T-helper 1 cell (primary cell): ENCODE measurements at regions not wholly inside any gene's neighbourhood (a gene's known extent, or its start where the extent isn't known, plus 50 kb on each side); places are given as distances from the start of the nearest gene placed in this dataset.
A peak's percentile ranks its signal among the peaks of the same experiment; 100 is the strongest.

Experiments
- DNase-seq, 5 donors: peaks; one replicate each; pipeline ENCODE4 v3.0.0-alpha.2; 2012 to 2020

GRCh38 chr21:14718951-14719350, 172.8 kb upstream of the SAMSN1 start:
- no peak for DNase-seq

DNA sequence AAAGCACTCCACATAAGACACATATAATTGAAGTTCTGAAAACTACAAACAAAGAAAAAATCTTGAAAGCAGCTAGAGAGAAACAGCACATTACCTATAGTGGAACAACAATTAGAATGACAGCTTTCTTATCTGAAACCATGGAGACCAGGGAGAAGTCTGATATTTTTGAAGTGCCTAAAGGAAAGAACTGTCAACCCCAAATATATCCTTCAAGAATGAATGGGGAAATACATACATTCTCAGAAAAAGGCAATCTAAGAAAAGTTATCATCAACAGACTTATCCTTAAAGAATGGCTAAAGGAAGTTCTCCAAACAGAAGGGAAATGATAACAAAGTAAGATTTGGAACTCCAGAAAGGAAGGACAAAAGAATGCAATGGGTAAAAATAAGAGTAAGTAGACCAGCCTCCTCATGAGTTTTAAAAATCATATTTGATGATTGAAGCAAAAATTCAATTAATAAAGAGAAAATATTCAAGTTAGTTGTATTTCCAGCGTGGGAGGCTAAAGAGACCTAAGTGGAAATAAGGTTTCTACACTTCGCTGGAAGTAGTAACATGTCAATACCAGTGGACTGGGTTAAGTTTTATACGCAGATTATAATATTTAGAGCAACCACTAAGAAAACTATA, 170.8 kb upstream of the SAMSN1 start:
- no peak for DNase-seq

DNA sequence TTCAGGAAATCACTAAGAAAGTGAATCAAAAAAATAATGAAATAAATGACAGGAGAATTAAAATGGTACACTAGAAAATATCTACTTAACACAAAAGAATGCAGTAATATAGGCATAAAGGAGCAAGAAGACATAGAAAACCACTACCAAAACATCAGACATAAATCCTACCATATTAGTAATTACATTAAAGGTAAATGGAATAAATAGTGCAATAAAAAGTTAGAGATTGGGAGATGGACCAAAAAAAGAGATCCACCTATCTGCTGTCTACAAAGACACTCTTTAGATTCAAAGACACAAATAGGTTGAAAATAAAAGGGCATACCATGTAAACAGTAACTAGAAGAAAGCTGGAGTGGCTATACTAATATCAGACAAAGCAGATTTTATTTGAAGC, 167.0 kb upstream of the SAMSN1 start:
- DNase-seq: no peak

DNA sequence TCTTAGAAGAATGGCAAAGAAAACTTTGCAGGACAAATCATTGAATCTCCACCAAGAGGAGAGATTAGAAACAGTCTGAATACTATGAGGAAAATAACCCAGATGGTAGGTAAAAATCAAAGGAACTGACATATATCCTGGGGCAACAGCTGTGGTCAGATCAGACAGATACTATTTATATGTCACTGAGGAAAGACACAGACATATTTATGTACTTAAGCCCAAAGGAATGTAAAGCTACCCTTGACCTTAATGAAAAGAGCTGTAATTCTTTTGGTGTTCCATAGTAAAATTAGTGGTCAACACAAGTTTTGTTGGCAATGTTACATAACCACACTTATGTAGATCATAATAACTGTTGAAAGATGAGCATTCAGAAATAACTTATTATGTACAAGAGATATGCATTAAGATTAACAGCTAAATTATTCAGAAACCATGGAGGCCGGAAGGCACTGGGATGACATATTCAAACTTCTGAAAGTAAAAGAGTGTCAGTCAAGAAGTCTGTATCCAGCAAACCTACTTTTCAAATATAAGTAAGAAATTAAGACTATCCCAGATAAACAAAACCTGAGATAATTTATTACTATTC, 166.1 kb upstream of the SAMSN1 start:
- no peak for DNase-seq

DNA sequence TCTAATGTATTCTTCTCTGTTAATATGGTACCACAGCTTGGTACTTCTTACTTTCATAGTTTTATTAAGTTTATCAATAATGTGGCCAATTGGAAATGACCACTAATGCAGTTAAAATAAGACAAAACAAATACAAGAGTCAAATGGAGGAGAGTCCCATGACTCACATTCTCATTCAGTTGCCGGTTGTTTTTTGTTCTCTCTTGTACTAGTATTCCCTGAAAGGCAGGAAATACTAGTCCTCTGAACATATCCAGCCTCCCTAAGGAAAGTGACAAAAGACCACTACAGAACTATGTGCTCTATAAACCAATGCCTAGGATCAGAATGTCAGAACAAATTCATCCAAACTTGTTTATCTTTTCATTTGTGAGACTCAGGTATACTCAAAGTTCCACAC, 165.2 kb upstream of the SAMSN1 start:
- no peak for DNase-seq

GRCh38 chr21:14707511-14708020, 161.5 kb upstream of the SAMSN1 start:
- DNase-seq: no peak

DNA sequence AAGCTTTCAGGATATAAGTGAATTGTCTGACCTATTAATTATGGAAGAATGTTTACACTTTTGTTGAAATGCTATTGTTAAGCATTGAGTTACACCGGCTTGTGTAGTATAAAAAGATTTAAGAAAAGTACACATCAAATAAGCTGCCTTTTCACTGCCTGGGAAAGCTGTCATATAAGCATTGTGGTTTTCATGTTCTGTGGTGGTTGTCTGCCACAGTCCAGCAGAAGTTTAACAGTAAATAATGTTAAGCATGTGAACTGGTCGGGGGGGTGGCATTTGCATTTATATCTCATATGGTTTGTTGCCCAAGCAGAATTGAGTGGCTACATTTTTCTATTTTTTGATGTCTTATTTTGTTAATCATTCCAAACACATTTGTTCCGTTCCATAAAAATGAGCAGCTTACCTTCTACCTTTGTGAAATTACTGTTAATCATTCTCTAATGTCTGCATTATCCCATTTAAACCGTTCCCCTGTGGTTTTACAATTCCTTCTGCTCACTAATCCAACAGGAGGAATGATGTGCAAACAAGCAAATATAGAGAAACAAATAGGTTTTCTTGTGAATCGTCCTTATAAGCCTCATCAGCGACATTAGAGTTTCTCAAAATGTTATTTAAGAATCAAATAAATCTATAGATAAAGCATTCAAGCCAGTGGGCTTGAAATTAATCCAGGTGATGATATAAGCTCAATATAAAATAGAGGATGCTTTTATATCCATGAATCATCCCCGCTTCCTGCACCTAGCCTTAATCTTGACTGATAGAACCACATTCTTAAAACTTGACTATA, 160.8 kb upstream of the SAMSN1 start:
- no peak for DNase-seq

- DNase-seq: no peak
Measured at GRCh38 chr21:14699433-14700407, 153.6 kb upstream of the SAMSN1 start.

DNA sequence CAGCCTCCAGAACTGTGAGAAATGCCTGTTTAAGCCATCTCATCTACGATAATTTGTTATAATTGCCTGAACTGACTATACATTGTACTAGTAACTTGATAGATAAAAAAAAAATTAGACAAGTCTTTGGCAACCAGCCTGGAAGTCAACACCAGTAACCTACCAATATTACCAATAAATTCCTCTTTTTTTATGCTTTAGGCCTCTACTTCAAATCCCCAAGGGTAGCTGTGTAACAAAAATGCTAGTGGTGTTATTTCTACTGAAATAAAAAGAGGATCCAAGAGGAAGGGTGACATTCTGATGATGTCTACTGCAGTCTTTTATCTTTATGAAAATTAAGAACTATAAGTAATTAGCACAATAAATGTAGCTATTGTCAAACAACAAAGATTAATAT, 151.7 kb upstream of the SAMSN1 start:
- DNase-seq: no peak

- DNase-seq: no peak
Measured at GRCh38 chr21:14694817-14695216, 148.7 kb upstream of the SAMSN1 start.

GRCh38 chr21:14693997-14694396, 147.9 kb upstream of the SAMSN1 start:
- DNase-seq: no peak

- DNase-seq: peak in 1 of 5 donors; percentile 47
Measured at GRCh38 chr21:14691914-14692313, 145.8 kb upstream of the SAMSN1 start.

DNA sequence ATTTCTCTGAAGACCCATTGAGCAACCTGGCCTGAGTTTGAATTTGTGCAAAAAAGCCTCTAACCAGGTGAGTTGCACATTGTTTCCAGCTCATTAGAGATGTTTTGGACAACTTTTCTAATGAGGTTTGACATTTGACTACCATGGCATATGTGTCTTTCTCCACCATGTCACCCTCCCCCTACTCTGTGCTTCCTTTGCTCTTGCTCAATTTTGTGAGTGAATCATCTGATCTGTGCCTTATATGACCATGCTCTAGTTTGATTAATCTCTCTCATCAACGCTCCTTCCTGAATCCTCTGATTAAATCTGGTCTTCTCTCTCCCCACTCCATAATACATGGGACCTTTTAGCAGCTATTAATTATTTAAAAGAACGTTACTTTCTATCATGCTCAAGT, 144.8 kb upstream of the SAMSN1 start:
- no peak for DNase-seq

DNA sequence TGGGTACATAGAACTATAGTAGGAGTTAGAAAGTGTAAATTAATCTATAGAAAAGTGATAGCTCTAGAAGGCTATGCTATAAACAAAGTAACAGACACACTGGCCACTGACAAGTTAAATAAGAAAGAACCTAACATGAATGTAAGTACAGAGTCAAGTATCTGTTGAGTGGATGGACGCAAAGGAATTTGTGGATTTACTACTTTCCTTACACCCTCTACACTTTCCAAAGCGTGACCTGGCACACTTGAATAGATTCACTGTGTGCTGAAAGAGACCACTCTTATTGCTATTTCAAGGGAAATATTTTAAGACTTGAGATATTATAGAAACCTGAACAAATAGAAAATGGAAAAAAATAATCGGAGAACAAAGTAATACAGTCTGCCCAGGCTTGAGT, 142.8 kb upstream of the SAMSN1 start:
- no peak for DNase-seq

GRCh38 chr21:14688412-14688811, 142.3 kb upstream of the SAMSN1 start:
- no peak for DNase-seq

DNA sequence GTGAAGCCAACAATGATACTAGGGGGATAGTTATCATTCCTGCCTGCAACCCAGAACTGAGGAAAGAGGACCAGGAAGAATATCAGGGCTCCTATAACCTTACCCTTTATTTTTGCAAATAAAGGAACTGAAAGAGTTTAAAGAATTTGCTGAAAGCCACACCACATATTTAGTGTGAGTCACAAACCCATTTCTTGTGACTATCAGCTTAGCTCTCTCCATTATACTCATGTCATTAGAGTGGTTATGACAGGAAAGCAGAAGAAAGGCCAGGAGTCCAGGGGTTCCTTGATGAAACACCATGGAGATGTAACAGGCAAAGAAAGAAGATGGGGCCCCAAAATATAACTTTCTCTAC, 141.1 kb upstream of the SAMSN1 start:
- peak in 1 of 5 donors; percentile 13 for DNase-seq

DNA sequence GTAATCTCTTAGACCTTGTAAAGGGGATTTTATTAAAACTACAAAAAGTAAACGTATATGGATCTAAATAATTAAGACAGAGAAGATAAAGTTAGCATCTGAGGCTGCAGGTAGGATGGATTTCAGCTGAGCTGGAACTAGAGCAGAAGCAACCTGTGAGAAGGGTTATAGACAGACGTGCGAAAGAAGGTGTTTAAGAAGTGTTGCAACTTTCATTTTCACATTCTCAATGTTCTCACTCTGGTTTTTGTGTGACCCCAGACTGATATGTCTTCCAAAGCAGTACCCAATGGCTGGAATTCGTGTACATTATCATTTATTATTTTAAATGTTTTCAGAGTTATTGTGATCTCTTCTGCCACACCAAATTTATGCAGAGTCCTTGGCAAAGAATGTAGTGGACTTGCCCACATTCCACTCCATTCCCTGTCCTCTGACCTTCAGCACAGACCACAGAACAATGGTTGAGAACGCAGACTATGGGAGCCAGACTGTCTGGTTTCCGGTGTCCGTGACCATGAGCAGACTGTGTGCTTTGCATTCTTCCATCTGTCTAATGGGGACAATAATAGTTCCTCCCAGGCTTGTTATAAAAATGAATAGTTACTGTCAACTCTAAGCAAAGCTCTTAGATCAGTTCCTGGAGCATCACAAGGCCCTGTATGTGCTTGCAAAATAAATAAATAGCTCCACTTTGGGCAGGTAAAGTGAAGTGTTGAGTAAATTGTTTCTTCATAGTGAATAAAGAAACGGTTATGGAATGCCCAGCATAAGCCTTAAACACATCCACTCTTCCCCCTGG, 140.6 kb upstream of the SAMSN1 start:
- peak in 1 of 5 donors; percentile 32 for DNase-seq

- DNase-seq: no peak
Measured at GRCh38 chr21:14685568-14685967, 139.5 kb upstream of the SAMSN1 start.

- DNase-seq: no peak
Measured at GRCh38 chr21:14684071-14684470, 138.0 kb upstream of the SAMSN1 start.

- DNase-seq: no peak
Measured at GRCh38 chr21:14683063-14683462, 136.9 kb upstream of the SAMSN1 start.

- DNase-seq: no peak
Measured at GRCh38 chr21:14678973-14679574, 133.0 kb upstream of the SAMSN1 start.
